Urinary bladder (tissue), 3 donors: ENCODE measurements at regions not wholly inside any gene's neighbourhood (a gene's known extent, or its start where the extent isn't known, plus 50 kb on each side); places are given as distances from the start of the nearest gene placed in this dataset.

ENCODE experiments used
- DNase-seq: peaks from one replicate; pipeline ENCODE4 v3.0.0-alpha.2; 2015; ENCODE audit errors: extremely low spot score
- H3K27ac ChIP-seq: one replicate; pipeline ENCODE4 v1.5.1; 2013; ENCODE audit warnings: low read depth, mild to moderate bottlenecking, moderate library complexity
- H3K36me3 ChIP-seq: one replicate; pipeline ENCODE4 v1.6.1; 2013; ENCODE audit warnings: mild to moderate bottlenecking, moderate library complexity; ENCODE audit not compliant: insufficient read depth
- H3K4me1 ChIP-seq: one replicate; pipeline ENCODE4 v1.6.1; 2013; ENCODE audit warnings: mild to moderate bottlenecking, moderate library complexity; ENCODE audit not compliant: insufficient read depth
- H3K4me3 ChIP-seq: one replicate; pipeline ENCODE4 v1.5.1; 2013; ENCODE audit warnings: low read depth, low read length
- WGBS: extraction: QIAGEN DNeasy Blood & Tissue Kit; methylation state at CpG from one replicate; pipeline ENCODE4 v1.1.7; 2013; 5-methylcytosine and 5-hydroxymethylcytosine counted together
- donor health status: healthy with polysubstance abuse.
- donor health status: healthy.

GRCh38 chr17:73826181-73826871, 182.1 kb upstream of the SDK2 start:
- Histone ChIP-seq H3K4me3 (no peak overlapping the region), H3K4me1 (peaks cover 1% of the 10 kb centered on the region), H3K36me3 (no peaks in the 10 kb centered on the region), H3K27ac (no peak overlapping the region)
- no peak for DNase-seq
- WGBS, result 92% methylated on average over 9 of the region's 9 CpGs

- Histone ChIP-seq H3K27ac (no peak overlapping the region), H3K4me3 (no peak overlapping the region), H3K4me1 (peaks cover 1% of the 10 kb centered on the region), H3K36me3 (no peaks in the 10 kb centered on the region)
- WGBS, result 88% methylated on average over 2 of the region's 2 CpGs
- DNase-seq, result no peak
These were observed 182.6 kb upstream of the SDK2 start for GRCh38 chr17:73826872-73827228.

GRCh38 chr17:73827627-73828291, 183.5 kb upstream of the SDK2 start:
- H3K27ac ChIP-seq, result no peak overlapping the region
- H3K4me1 ChIP-seq, result peaks cover 1% of the 10 kb centered on the region
- no peak overlapping the region for H3K4me3 ChIP-seq
- H3K36me3 ChIP-seq, result no peaks in the 10 kb centered on the region
- peak; percentile 6 for DNase-seq
- WGBS, result 45% methylated on average over 19 of the region's 19 CpGs

GRCh38 chr17:73829676-73830280, 185.5 kb upstream of the SDK2 start:
- H3K4me1 ChIP-seq, result peaks cover 1% of the 10 kb centered on the region
- DNase-seq, result no peak
- 90% methylated on average over 13 of the region's 13 CpGs for WGBS

GRCh38 chr17:73831699-73832098, 187.5 kb upstream of the SDK2 start:
- Histone ChIP-seq H3K36me3 (no peaks in the 10 kb centered on the region), H3K4me1 (peaks cover 1% of the 10 kb centered on the region), H3K27ac (no peak overlapping the region), H3K4me3 (no peak overlapping the region)
- WGBS, result 87% methylated on average over 6 of the region's 6 CpGs
- DNase-seq, result no peak

More at GRCh38 chr17:73829676-73830280, 185.5 kb upstream of the SDK2 start:
- no peaks in the 10 kb centered on the region for H3K36me3 ChIP-seq
- no peak overlapping the region for H3K4me3 ChIP-seq
- H3K27ac ChIP-seq, result no peak overlapping the region

GRCh38 chr17:73833775-73834488, 189.7 kb upstream of the SDK2 start:
- H3K27ac ChIP-seq, result no peak overlapping the region
- H3K36me3 ChIP-seq, result no peaks in the 10 kb centered on the region
- no peak overlapping the region for H3K4me3 ChIP-seq
- WGBS, result 37% methylated on average over 17 of the region's 17 CpGs
- no peak for DNase-seq
- no peaks in the 10 kb centered on the region for H3K4me1 ChIP-seq

GRCh38 chr17:73834684-73835343, 190.6 kb upstream of the SDK2 start:
- Histone ChIP-seq H3K27ac (no peak overlapping the region), H3K36me3 (no peaks in the 10 kb centered on the region), H3K4me3 (no peak overlapping the region), H3K4me1 (no peaks in the 10 kb centered on the region)
- no peak for DNase-seq
- WGBS, result 66% methylated on average over 17 of the region's 17 CpGs

- H3K27ac ChIP-seq, result no peak overlapping the region
- WGBS, result 22% methylated on average over 8 of the region's 8 CpGs
- no peaks in the 10 kb centered on the region for H3K4me1 ChIP-seq
- no peaks in the 10 kb centered on the region for H3K36me3 ChIP-seq
- no peak for DNase-seq
- no peak overlapping the region for H3K4me3 ChIP-seq
These were observed 191.4 kb upstream of the SDK2 start for GRCh38 chr17:73835605-73836004.

- H3K36me3 ChIP-seq, result no peaks in the 10 kb centered on the region
- no peak for DNase-seq
- H3K4me1 ChIP-seq, result no peaks in the 10 kb centered on the region
- no peak overlapping the region for H3K27ac ChIP-seq
- WGBS, result 41% methylated on average over 5 of the region's 5 CpGs
- no peak overlapping the region for H3K4me3 ChIP-seq
These were observed 194.6 kb upstream of the SDK2 start for GRCh38 chr17:73838815-73839214.

GRCh38 chr17:73840829-73841228, 196.6 kb upstream of the SDK2 start:
- DNase-seq, result no peak
- no peak overlapping the region for H3K4me3 ChIP-seq
- H3K36me3 ChIP-seq, result no peaks in the 10 kb centered on the region
- H3K27ac ChIP-seq, result no peak overlapping the region
- 79% methylated on average over 1 of the region's 1 CpG for WGBS
- no peaks in the 10 kb centered on the region for H3K4me1 ChIP-seq

- Histone ChIP-seq H3K4me1 (no peaks in the 10 kb centered on the region), H3K36me3 (no peaks in the 10 kb centered on the region), H3K27ac (no peak overlapping the region), H3K4me3 (no peak overlapping the region)
- WGBS, result 77% methylated on average over 3 of the region's 3 CpGs
- DNase-seq, result no peak
These were observed 197.3 kb upstream of the SDK2 start for GRCh38 chr17:73841431-73842060.

GRCh38 chr17:73847952-73848351, 203.7 kb upstream of the SDK2 start:
- WGBS, result 86% methylated on average over 12 of the region's 12 CpGs
- no peaks in the 10 kb centered on the region for H3K4me1 ChIP-seq
- H3K36me3 ChIP-seq, result no peaks in the 10 kb centered on the region
- H3K4me3 ChIP-seq, result no peak overlapping the region
- DNase-seq, result no peak
- H3K27ac ChIP-seq, result no peak overlapping the region

GRCh38 chr17:73850426-73850825, 206.2 kb upstream of the SDK2 start:
- no peaks in the 10 kb centered on the region for H3K4me1 ChIP-seq
- 60% methylated on average over 3 of the region's 3 CpGs for WGBS
- H3K36me3 ChIP-seq, result no peaks in the 10 kb centered on the region
- H3K27ac ChIP-seq, result no peak overlapping the region
- DNase-seq, result no peak
- H3K4me3 ChIP-seq, result no peak overlapping the region
